ENCODE measurements at regions not wholly inside any gene's neighbourhood (a gene's known extent, or its start where the extent isn't known, plus 50 kb on each side); places are given as distances from the start of the nearest gene placed in this dataset.

DNA sequence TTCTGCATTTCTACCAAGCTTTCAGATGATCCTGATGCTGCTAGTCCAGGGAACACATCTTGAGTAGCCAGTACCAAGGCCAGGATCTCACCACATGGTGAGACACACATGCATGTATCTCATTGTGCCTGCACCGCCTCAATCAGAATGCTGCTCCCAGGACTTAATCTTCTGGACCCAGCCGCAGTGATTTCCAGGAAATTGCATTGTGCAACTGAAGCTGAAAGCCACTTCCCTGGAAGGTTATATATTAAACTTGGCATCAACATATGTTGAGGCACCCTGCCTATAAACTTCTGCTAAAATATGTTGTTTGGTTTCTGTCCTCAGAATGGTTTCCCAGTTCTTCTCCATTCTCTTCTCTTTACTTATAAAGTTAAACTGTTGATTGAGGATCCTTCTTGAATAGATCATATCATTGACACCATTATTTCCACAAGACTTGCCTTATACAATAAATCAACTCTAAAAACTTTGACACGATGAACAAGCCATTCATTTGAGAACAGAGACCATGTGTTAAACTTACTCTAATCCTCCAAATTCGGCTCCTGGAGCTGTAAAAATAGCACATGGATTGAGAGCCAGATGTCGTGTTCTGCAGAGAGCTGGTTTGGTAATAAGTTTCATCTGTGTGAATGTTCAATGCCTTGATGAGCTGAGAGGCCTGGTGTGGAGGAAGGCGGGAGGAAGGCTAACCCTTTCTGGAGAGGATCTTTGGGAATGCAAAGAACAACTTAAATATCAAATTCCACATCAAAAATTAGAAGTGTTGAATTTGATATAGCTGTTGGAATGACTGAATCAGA lies 65.0 kb upstream of the PCSK2 start:
- FAIRE-seq: no peak
- no peak overlapping the region for H3K4me3 Mint-ChIP-seq (ENCODE audit: unreplicated experiment)
- TF ChIP-seq, protein P1, sequence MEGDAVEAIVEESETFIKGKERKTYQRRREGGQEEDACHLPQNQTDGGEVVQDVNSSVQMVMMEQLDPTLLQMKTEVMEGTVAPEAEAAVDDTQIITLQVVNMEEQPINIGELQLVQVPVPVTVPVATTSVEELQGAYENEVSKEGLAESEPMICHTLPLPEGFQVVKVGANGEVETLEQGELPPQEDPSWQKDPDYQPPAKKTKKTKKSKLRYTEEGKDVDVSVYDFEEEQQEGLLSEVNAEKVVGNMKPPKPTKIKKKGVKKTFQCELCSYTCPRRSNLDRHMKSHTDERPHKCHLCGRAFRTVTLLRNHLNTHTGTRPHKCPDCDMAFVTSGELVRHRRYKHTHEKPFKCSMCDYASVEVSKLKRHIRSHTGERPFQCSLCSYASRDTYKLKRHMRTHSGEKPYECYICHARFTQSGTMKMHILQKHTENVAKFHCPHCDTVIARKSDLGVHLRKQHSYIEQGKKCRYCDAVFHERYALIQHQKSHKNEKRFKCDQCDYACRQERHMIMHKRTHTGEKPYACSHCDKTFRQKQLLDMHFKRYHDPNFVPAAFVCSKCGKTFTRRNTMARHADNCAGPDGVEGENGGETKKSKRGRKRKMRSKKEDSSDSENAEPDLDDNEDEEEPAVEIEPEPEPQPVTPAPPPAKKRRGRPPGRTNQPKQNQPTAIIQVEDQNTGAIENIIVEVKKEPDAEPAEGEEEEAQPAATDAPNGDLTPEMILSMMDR (IDR thresholded peaks at IDR 0.05; ENCODE audit: insufficient read depth, low read depth, low read length): no peak
- TF ChIP-seq EZH2 (IDR thresholded peaks at IDR 0.05; ENCODE audit: insufficient read depth, low read length): no peak
- no peak overlapping the region for H3K9ac ChIP-seq (ENCODE audit: low read length)
- no peaks in the 10 kb centered on the region for H3K4me1 ChIP-seq (ENCODE audit: insufficient read depth, low read length)
- no peaks in the 10 kb centered on the region for H3K9me3 ChIP-seq (ENCODE audit: insufficient read depth, low read depth, low read length)
- H3K27ac Mint-ChIP-seq (ENCODE audit: unreplicated experiment): no peak overlapping the region
- H4K20me1 ChIP-seq (ENCODE audit: insufficient read depth, low read length): no peaks in the 10 kb centered on the region
- H3K27me3 ChIP-seq (ENCODE audit: insufficient read depth, low read length): no peaks in the 10 kb centered on the region
- no peak for DNase-seq (ENCODE audit: low read depth)
- H3K9me3 Mint-ChIP-seq (ENCODE audit: unreplicated experiment): no peaks in the 10 kb centered on the region
- H3K36me3 ChIP-seq (ENCODE audit: insufficient read depth, low read length): no peaks in the 10 kb centered on the region
- no peaks in the 10 kb centered on the region for H3K36me3 Mint-ChIP-seq (ENCODE audit: low read depth, unreplicated experiment)
- no peak overlapping the region for H2AFZ ChIP-seq (ENCODE audit: low read depth, low read length)
- H3K79me2 ChIP-seq (ENCODE audit: insufficient read depth, low read length): no peaks in the 10 kb centered on the region
- no peak overlapping the region for H3K4me3 ChIP-seq (ENCODE audit: insufficient read depth, low read depth, low read length)
- H3K27me3 Mint-ChIP-seq (ENCODE audit: low read depth, unreplicated experiment): no peaks in the 10 kb centered on the region
- H3K4me2 ChIP-seq (ENCODE audit: low read length): no peak overlapping the region
- H3K27ac ChIP-seq (ENCODE audit: low read depth, low read length): no peak overlapping the region
- H3K4me1 Mint-ChIP-seq (ENCODE audit: low read depth, unreplicated experiment): no peaks in the 10 kb centered on the region

DNA sequence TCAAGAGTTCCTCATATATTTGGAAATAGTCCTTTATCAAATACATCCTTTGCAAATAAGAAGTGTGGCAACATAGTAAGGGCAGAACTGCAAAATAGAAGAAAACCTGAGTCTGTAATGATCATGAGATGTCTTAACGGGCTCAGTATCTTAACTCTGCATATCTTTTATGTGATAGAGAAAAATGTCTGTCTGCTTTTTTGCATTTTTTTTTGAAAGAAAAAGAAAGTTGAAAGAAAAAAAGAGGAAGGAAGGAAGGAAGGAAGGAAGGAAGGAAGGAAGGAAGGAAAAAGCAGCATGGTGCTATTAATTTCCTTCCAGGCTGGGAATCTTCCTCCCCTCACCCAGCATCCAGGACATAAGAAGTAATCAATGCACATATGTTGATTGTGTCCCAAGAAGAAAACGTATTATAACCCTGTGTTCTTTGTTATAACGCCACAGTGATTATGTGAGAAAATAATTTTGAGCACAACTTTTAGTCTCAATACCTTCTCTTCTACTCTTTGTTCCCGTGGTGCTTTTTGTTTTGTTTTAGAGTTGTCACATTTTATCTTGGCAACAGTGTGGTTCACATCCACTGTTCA lies 58.7 kb upstream of the PCSK2 start:
- Mint-ChIP-seq H3K9me3 (ENCODE audit: unreplicated experiment) (no peaks in the 10 kb centered on the region), H3K27ac (ENCODE audit: unreplicated experiment) (no peak overlapping the region), H3K4me3 (ENCODE audit: unreplicated experiment) (no peak overlapping the region), H3K27me3 (ENCODE audit: low read depth, unreplicated experiment) (no peaks in the 10 kb centered on the region), H3K4me1 (ENCODE audit: low read depth, unreplicated experiment) (no peaks in the 10 kb centered on the region), H3K36me3 (ENCODE audit: low read depth, unreplicated experiment) (no peaks in the 10 kb centered on the region)
- TF ChIP-seq, protein P1 (IDR thresholded peaks at IDR 0.05; ENCODE audit: insufficient read depth, low read depth, low read length): no peak
- no peak for TF ChIP-seq EZH2 (IDR thresholded peaks at IDR 0.05; ENCODE audit: insufficient read depth, low read length)
- H4K20me1 ChIP-seq (ENCODE audit: insufficient read depth, low read length): no peaks in the 10 kb centered on the region
- H3K27me3 ChIP-seq (ENCODE audit: insufficient read depth, low read length): no peaks in the 10 kb centered on the region
- H3K4me2 ChIP-seq (ENCODE audit: low read length): no peak overlapping the region
- no peaks in the 10 kb centered on the region for H3K36me3 ChIP-seq (ENCODE audit: insufficient read depth, low read length)
- H2AFZ ChIP-seq (ENCODE audit: low read depth, low read length): no peak overlapping the region
- DNase-seq (ENCODE audit: low read depth) (no peak), FAIRE-seq (no peak)
- H3K9me3 ChIP-seq (ENCODE audit: insufficient read depth, low read depth, low read length): no peaks in the 10 kb centered on the region
- no peak overlapping the region for H3K4me3 ChIP-seq (ENCODE audit: insufficient read depth, low read depth, low read length)
- H3K4me1 ChIP-seq (ENCODE audit: insufficient read depth, low read length): no peaks in the 10 kb centered on the region
- no peak overlapping the region for H3K9ac ChIP-seq (ENCODE audit: low read length)
- H3K79me2 ChIP-seq (ENCODE audit: insufficient read depth, low read length): no peaks in the 10 kb centered on the region
- H3K27ac ChIP-seq (ENCODE audit: low read depth, low read length): no peak overlapping the region
